Esophagus squamous epithelium (tissue), 4 donors: ENCODE measurements at regions not wholly inside any gene's neighbourhood (a gene's known extent, or its start where the extent isn't known, plus 50 kb on each side); places are given as distances from the start of the nearest gene placed in this dataset.
"Not testable (repeated sequence)": the region's sequence is repeated elsewhere in the genome, so short reads cannot be mapped to it uniquely, and the experiment has no call there.

ENCODE experiments used
- CTCF ChIP-seq, 6 experiments: fragments of 450-650 bp in 4 of 6; fragments of 200-600 bp in 2 of 6; sonication (generic) in 2 of 6; IDR thresholded peaks; one replicate each; pipeline ENCODE4 v1.5.1; 2016 to 2019; ENCODE audit warnings: antibody characterized with exemption in 6 of 6, mild to moderate bottlenecking in 4 of 6, moderate library complexity in 4 of 6
- POLR2A ChIP-seq, 4 donors: fragments of 450-650 bp; IDR thresholded peaks; one replicate each; pipeline ENCODE4 v1.6.1; 2017; ENCODE audit warnings: antibody characterized with exemption in 4 of 4, mild to moderate bottlenecking in 4 of 4, moderate library complexity in 3 of 4

DNA sequence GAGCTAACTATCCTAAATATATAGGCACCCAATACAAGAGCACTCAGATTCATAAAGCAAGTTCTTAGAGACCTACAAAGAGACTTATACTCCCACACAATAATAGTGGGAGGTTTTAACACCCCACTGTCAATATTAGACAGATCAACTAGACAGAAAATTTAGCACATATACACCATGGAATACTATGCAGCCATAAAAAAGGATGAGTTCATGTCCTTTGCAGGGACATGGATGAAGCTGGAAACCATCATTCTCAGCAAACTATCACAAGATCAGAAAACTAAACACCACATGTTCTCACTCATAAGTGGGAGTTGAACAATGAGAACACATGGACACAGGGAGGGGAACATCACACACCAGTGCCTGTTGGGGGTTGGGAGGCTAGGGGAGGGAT lies 358.9 kb upstream of the KCND2 start:
- TF ChIP-seq CTCF, POLR2A (IDR thresholded peaks at IDR 0.05): not testable (repeated sequence)
